H9 (cell line): ENCODE measurements at regions not wholly inside any gene's neighbourhood (a gene's known extent, or its start where the extent isn't known, plus 50 kb on each side); places are given as distances from the start of the nearest gene placed in this dataset.

ENCODE experiments used
- DNase-seq: peaks from one replicate; pipeline ENCODE4 v3.0.0-alpha.2; 2017
- H2AFZ ChIP-seq: one replicate; pipeline ENCODE4 v1.6.1; 2013; ENCODE audit warnings: mild to moderate bottlenecking, low read length, control low read depth, moderate library complexity
- H2AK5ac ChIP-seq: 2 replicates; pipeline ENCODE4 v1.6.1; 2013; ENCODE audit warnings: low read length, control low read depth, mixed read lengths; ENCODE audit not compliant: insufficient read length
- H2BK120ac ChIP-seq: one replicate; pipeline ENCODE4 v1.6.1; 2013; ENCODE audit warnings: low read depth, mild to moderate bottlenecking, low read length, control low read depth, inconsistent platforms; ENCODE audit not compliant: poor library complexity, severe bottlenecking
- H2BK12ac ChIP-seq: 2 replicates; pipeline ENCODE4 v1.6.1; 2013; ENCODE audit warnings: low read length, control low read depth, mixed read lengths, low read depth; ENCODE audit not compliant: insufficient read length
- H2BK15ac ChIP-seq: 2 replicates; pipeline ENCODE4 v1.6.1; 2013; ENCODE audit warnings: low read depth, low read length, control low read depth
- H2BK20ac ChIP-seq: one replicate; pipeline ENCODE4 v1.6.1; 2013; ENCODE audit warnings: low read depth, mild to moderate bottlenecking, low read length, control low read depth, inconsistent platforms; ENCODE audit not compliant: poor library complexity, severe bottlenecking
- H2BK5ac ChIP-seq: 2 replicates; pipeline ENCODE4 v1.6.1; 2013; ENCODE audit warnings: low read length, control low read depth, mixed read lengths; ENCODE audit not compliant: insufficient read length
- H3K14ac ChIP-seq: 2 replicates; pipeline ENCODE4 v1.6.1; 2013; ENCODE audit warnings: low read length, control low read depth; ENCODE audit not compliant: insufficient read depth
- H3K18ac ChIP-seq: 2 replicates; pipeline ENCODE4 v1.6.1; 2013; ENCODE audit warnings: low read depth, mild to moderate bottlenecking, mixed read lengths, low read length, control low read depth; ENCODE audit not compliant: insufficient read length
- H3K23ac ChIP-seq: 2 replicates; pipeline ENCODE4 v1.6.1; 2013; ENCODE audit warnings: low read length, control low read depth, mixed read lengths, low read depth; ENCODE audit not compliant: insufficient read length
- H3K23me2 ChIP-seq: 2 replicates; pipeline ENCODE4 v1.6.1; 2013; ENCODE audit warnings: low read depth, mild to moderate bottlenecking, mixed read lengths, low read length, control low read depth; ENCODE audit not compliant: insufficient read length, poor library complexity, severe bottlenecking
- H3K27ac ChIP-seq: 2 replicates; pipeline ENCODE4 v1.5.1; 2013; ENCODE audit warnings: low read length, control low read depth, mixed read lengths, low read depth; ENCODE audit not compliant: insufficient read length
- H3K27me3 ChIP-seq: 2 replicates; pipeline ENCODE4 v1.6.1; 2013; ENCODE audit warnings: low read length, control low read depth, inconsistent platforms; ENCODE audit not compliant: insufficient read depth
- H3K4ac ChIP-seq: 2 replicates; pipeline ENCODE4 v1.6.1; 2013; ENCODE audit warnings: low read depth, mild to moderate bottlenecking, control low read depth, inconsistent platforms, low read length, moderate library complexity
- H3K4me1 ChIP-seq: 2 replicates; pipeline ENCODE4 v1.6.1; 2013; ENCODE audit warnings: low read length, control low read depth, inconsistent platforms; ENCODE audit not compliant: insufficient read depth
- H3K4me2 ChIP-seq: 2 replicates; pipeline ENCODE4 v1.6.1; 2013; ENCODE audit warnings: low read length, control low read depth, mixed read lengths; ENCODE audit not compliant: insufficient read length, insufficient read depth
- H3K56ac ChIP-seq: 2 replicates; pipeline ENCODE4 v1.6.1; 2013; ENCODE audit warnings: low read depth, mild to moderate bottlenecking, mixed read lengths, low read length, control low read depth; ENCODE audit not compliant: insufficient read length
- H3K79me1 ChIP-seq: 2 replicates; pipeline ENCODE4 v1.6.1; 2013; ENCODE audit warnings: low read depth, mild to moderate bottlenecking, moderate library complexity, low read length, control low read depth, inconsistent platforms; ENCODE audit not compliant: insufficient read depth, poor library complexity, severe bottlenecking
- H3K79me2 ChIP-seq: 2 replicates; pipeline ENCODE4 v1.6.1; 2013; ENCODE audit warnings: low read length, control low read depth, inconsistent platforms; ENCODE audit not compliant: insufficient read depth
- H3K9ac ChIP-seq: 2 replicates; pipeline ENCODE4 v1.6.1; 2013; ENCODE audit warnings: low read length, control low read depth, mixed read lengths; ENCODE audit not compliant: insufficient read length; ENCODE audit errors: extremely low read depth
- H3K9me3 ChIP-seq: one replicate; pipeline ENCODE4 v1.6.1; 2013; ENCODE audit warnings: low read depth, low read length, inconsistent platforms; ENCODE audit not compliant: control insufficient read depth
- H3T11ph ChIP-seq: one replicate; pipeline ENCODE4 v1.6.1; 2013; ENCODE audit warnings: mild to moderate bottlenecking, low read length, control low read depth, inconsistent platforms
- H4K20me1 ChIP-seq: one replicate; pipeline ENCODE4 v1.6.1; 2013; ENCODE audit not compliant: control insufficient read depth, insufficient read length, insufficient read depth
- H4K5ac ChIP-seq: 2 replicates; pipeline ENCODE4 v1.6.1; 2013; ENCODE audit warnings: low read depth, mild to moderate bottlenecking, mixed read lengths, low read length, control low read depth; ENCODE audit not compliant: insufficient read length
- H4K8ac ChIP-seq: replicated peaks from 2 replicates; pipeline ENCODE4 v1.6.1; 2013; ENCODE audit warnings: low read length, control low read depth, mixed read lengths, low read depth; ENCODE audit not compliant: insufficient read length
- H4K91ac ChIP-seq: 2 replicates; pipeline ENCODE4 v1.6.1; 2013; ENCODE audit warnings: low read depth, mild to moderate bottlenecking, moderate library complexity, mixed read lengths, low read length, control low read depth; ENCODE audit not compliant: insufficient read length
- H3K27ac Mint-ChIP-seq, 3 experiments: 2 replicates in 2 of 3; 3 replicates in 1 of 3; pipeline ENCODE4 v1.8.0; 2020 to 2021; ENCODE audit warnings: mixed read lengths in 3 of 3, mild to moderate bottlenecking in 1 of 3, moderate library complexity in 1 of 3
- H3K27me3 Mint-ChIP-seq: 2 replicates; pipeline ENCODE4 v1.8.0; 2021; ENCODE audit warnings: low read depth, mild to moderate bottlenecking, moderate library complexity, mixed read lengths
- H3K36me3 Mint-ChIP-seq, 3 experiments: 2 replicates in 2 of 3; 3 replicates in 1 of 3; pipeline ENCODE4 v1.8.0; 2020 to 2021; ENCODE audit warnings: low read depth in 3 of 3, mixed read lengths in 3 of 3; ENCODE audit not compliant: insufficient read depth in 1 of 3
- H3K4me1 Mint-ChIP-seq, 2 experiments: 2 replicates each; pipeline ENCODE4 v1.8.0; 2020; ENCODE audit warnings: mixed read lengths in 2 of 2
- H3K4me3 Mint-ChIP-seq, 2 experiments: 2 replicates in 1 of 2; 3 replicates in 1 of 2; pipeline ENCODE4 v1.8.0; 2020 to 2021; ENCODE audit warnings: mild to moderate bottlenecking in 2 of 2, mixed read lengths in 2 of 2, moderate library complexity in 1 of 2
- H3K9me3 Mint-ChIP-seq, 2 experiments: 2 replicates in 1 of 2; 3 replicates in 1 of 2; pipeline ENCODE4 v1.8.0; 2020; ENCODE audit warnings: mild to moderate bottlenecking in 2 of 2, mixed read lengths in 2 of 2, moderate library complexity in 1 of 2
- CTCF ChIP-seq: fragments of 200-600 bp; sonication (generic); conservative IDR thresholded peaks from 3 replicates; pipeline ENCODE4 v1.8.0; 2021; ENCODE audit warnings: antibody characterized with exemption, mild to moderate bottlenecking
- whole genome bisulfite sequencing: extraction: QIAGEN DNeasy Blood & Tissue Kit; methylation state at CpG from one replicate; pipeline ENCODE4 v1.1.7; 2013; ENCODE audit warnings: missing lambda C conversion rate, low lambda C conversion rate, mixed read lengths; ENCODE audit not compliant: insufficient read length; ENCODE audit errors: extremely low coverage; 5-methylcytosine and 5-hydroxymethylcytosine counted together

- H3K9me3 Mint-ChIP-seq = peaks cover 11 to 16% of the 10 kb centered on the region in 2 experiments; a peak in 4 of 5 replicates
- peaks cover 7 to 23% (median 16%) of the 10 kb centered on the region in 3 experiments for H3K36me3 Mint-ChIP-seq
- H3K23ac ChIP-seq = no peak overlapping the region
These were observed 169.9 kb upstream of the TENM3 start for GRCh38 chr4:182073278-182073677.

More at GRCh38 chr4:182073278-182073677, 169.9 kb upstream of the TENM3 start:
- Mint-ChIP-seq H3K4me1 (peaks cover 12 to 17% of the 10 kb centered on the region in 2 experiments), H3K4me3 (no peak overlapping the region), H3K27ac (no peak overlapping the region), H3K27me3 (no peaks in the 10 kb centered on the region)
- WGBS = no CpG with 5 or more reads among the region's 3 CpGs
- TF ChIP-seq CTCF = no peak
- Histone ChIP-seq H3K27me3 (no peaks in the 10 kb centered on the region), H2BK20ac (no peak overlapping the region), H3K23me2 (no peaks in the 10 kb centered on the region), H2BK15ac (no peak overlapping the region), H4K5ac (no peak overlapping the region), H3K4ac (no peak overlapping the region), H3K4me1 (no peaks in the 10 kb centered on the region; the same call in 1 of the 2 replicates), H3K79me1 (no peaks in the 10 kb centered on the region), H3K27ac (no peak overlapping the region), H2AK5ac (no peak overlapping the region), H3K9me3 (peaks cover 20% of the 10 kb centered on the region), H4K91ac (no peak overlapping the region), H4K20me1 (no peaks in the 10 kb centered on the region), H2BK120ac (no peak overlapping the region), H3K14ac (no peak overlapping the region), H3K56ac (no peak overlapping the region), H3K9ac (no peak overlapping the region), H3T11ph (no peak overlapping the region), H3K18ac (no peak overlapping the region), H3K4me2 (no peak overlapping the region), H2BK12ac (no peak overlapping the region), H3K79me2 (no peaks in the 10 kb centered on the region), H4K8ac (no peak overlapping the region), H2AFZ (no peak overlapping the region), H2BK5ac (no peak overlapping the region)
- DNase-seq = no peak
